ENCODE measurements at regions not wholly inside any gene's neighbourhood (a gene's known extent, or its start where the extent isn't known, plus 50 kb on each side); places are given as distances from the start of the nearest gene placed in this dataset.

GRCh38 chr3:18264853-18265252 is 160.3 kb downstream of the SATB1 start:
- no peak overlapping the region for H3K27ac ChIP-seq (ENCODE audit: low read depth in 2 of 2, low read length in 1 of 2)
- H3K4me2 ChIP-seq = no peak overlapping the region
- H3K79me2 ChIP-seq (ENCODE audit: insufficient read depth) = no peaks in the 10 kb centered on the region
- no peaks in the 10 kb centered on the region for H3K9me2 ChIP-seq
- no peaks in the 10 kb centered on the region; a peak in 1 of 4 replicates for H3K4me1 ChIP-seq (ENCODE audit: control insufficient read depth in 1 of 2, insufficient read depth in 2 of 2, low read depth in 1 of 2, low read length in 1 of 2)
- no peaks in the 10 kb centered on the region for H3K27me3 ChIP-seq (ENCODE audit: insufficient read depth)
- H3K9ac ChIP-seq = no peak overlapping the region
- ChIA-PET POLR2A (no interaction called here), CTCF (interaction anchor here (1.3 kb wide), 1 partner anchor 79 kb away, joined by 3 read pairs; no protein-coding TSS in a partner anchor)
- 78% methylated on average over 1 of the region's 1 CpG for WGBS (ENCODE audit: low lambda C conversion rate)
- DNase-seq = no peak
- no peaks in the 10 kb centered on the region for H3F3A ChIP-seq (replicated peaks; ENCODE audit: insufficient read depth)
- H3K4me3 ChIP-seq (ENCODE audit: low read depth in 2 of 2, low read length in 1 of 2) = no peak overlapping the region
- H3K36me3 ChIP-seq (replicated peaks in 1 of 2; ENCODE audit: control insufficient read depth in 1 of 2, insufficient read depth in 2 of 2, low read length in 1 of 2) = no peaks in the 10 kb centered on the region
- no peak overlapping the region for H2AFZ ChIP-seq (ENCODE audit: low read depth)
- H4K20me1 ChIP-seq (ENCODE audit: insufficient read depth) = no peaks in the 10 kb centered on the region
- TF ChIP-seq RCOR1 (IDR thresholded peaks at IDR 0.05; ENCODE audit: low read length) = no peak
- TF ChIP-seq SMC3 (IDR thresholded peaks at IDR 0.05; ENCODE audit: low read depth, low read length) = no peak
- TF ChIP-seq ELF1 (IDR thresholded peaks at IDR 0.05) = no peak
- no peak for TF ChIP-seq CTCF (IDR thresholded peaks at IDR 0.05)
- TF ChIP-seq NFIC (IDR thresholded peaks at IDR 0.05; ENCODE audit: borderline replicate concordance) = no peak
- TF ChIP-seq MAX (IDR thresholded peaks at IDR 0.05; ENCODE audit: low read depth) = no peak
- TF ChIP-seq EP300 (IDR thresholded peaks at IDR 0.05; ENCODE audit: borderline replicate concordance in 1 of 2, low read depth in 1 of 2, low read length in 1 of 2) = no peak
- TF ChIP-seq JUND (IDR thresholded peaks at IDR 0.05) = no peak
- TF ChIP-seq POLR2AphosphoS5 (IDR thresholded peaks at IDR 0.05; ENCODE audit: low read depth, low read length) = no peak
- no peak for TF ChIP-seq RFX5 (IDR thresholded peaks at IDR 0.05; ENCODE audit: low read length)
- TF ChIP-seq ZBTB33 (IDR thresholded peaks at IDR 0.05; ENCODE audit: borderline replicate concordance, low read depth) = no peak
- H3K9me3 ChIP-seq = no peaks in the 10 kb centered on the region

- POLR2A ChIA-PET = no interaction called here
- Histone ChIP-seq H3K4me1 (ENCODE audit: control insufficient read depth in 1 of 2, insufficient read depth in 2 of 2, low read depth in 1 of 2, low read length in 1 of 2) (no peaks in the 10 kb centered on the region; a peak in 1 of 4 replicates), H3K9me2 (no peaks in the 10 kb centered on the region)
These were observed 160.8 kb downstream of the SATB1 start for GRCh38 chr3:18264361-18264760.

More at GRCh38 chr3:18264361-18264760, 160.8 kb downstream of the SATB1 start:
- Histone ChIP-seq H3K79me2 (ENCODE audit: insufficient read depth) (no peaks in the 10 kb centered on the region), H3K36me3 (replicated peaks in 1 of 2; ENCODE audit: control insufficient read depth in 1 of 2, insufficient read depth in 2 of 2, low read length in 1 of 2) (no peaks in the 10 kb centered on the region), H3K9me3 (no peaks in the 10 kb centered on the region), H3F3A (replicated peaks; ENCODE audit: insufficient read depth) (no peaks in the 10 kb centered on the region), H3K27ac (ENCODE audit: low read depth in 2 of 2, low read length in 1 of 2) (no peak overlapping the region), H4K20me1 (ENCODE audit: insufficient read depth) (no peaks in the 10 kb centered on the region), H3K4me2 (no peak overlapping the region), H2AFZ (ENCODE audit: low read depth) (no peak overlapping the region), H3K4me3 (ENCODE audit: low read depth in 2 of 2, low read length in 1 of 2) (no peak overlapping the region), H3K9ac (no peak overlapping the region), H3K27me3 (ENCODE audit: insufficient read depth) (no peaks in the 10 kb centered on the region)
- 55% methylated on average over 2 of the region's 2 CpGs for WGBS (ENCODE audit: low lambda C conversion rate)
- DNase-seq = no peak
- TF ChIP-seq IRF3 (IDR thresholded peaks at IDR 0.05; ENCODE audit: low read depth, low read length) (no peak), REST (IDR thresholded peaks at IDR 0.05; ENCODE audit: low read depth, low read length) (no peak), RFX5 (IDR thresholded peaks at IDR 0.05; ENCODE audit: low read length) (no peak), GABPA (IDR thresholded peaks at IDR 0.05; ENCODE audit: low read depth) (no peak), FOXJ3 (CRISPR knock-in tag; IDR thresholded peaks at IDR 0.05) (no peak), USF2 (IDR thresholded peaks at IDR 0.05; ENCODE audit: borderline replicate concordance, low read depth, low read length) (no peak), JUND (IDR thresholded peaks at IDR 0.05) (no peak)
- CTCF ChIA-PET = interaction anchor here (1.3 kb wide), 1 partner anchor 79 kb away, joined by 3 read pairs; no protein-coding TSS in a partner anchor

All from SK-N-SH (cell line).